ENCODE measurements at regions not wholly inside any gene's neighbourhood (a gene's known extent, or its start where the extent isn't known, plus 50 kb on each side); places are given as distances from the start of the nearest gene placed in this dataset.

DNA sequence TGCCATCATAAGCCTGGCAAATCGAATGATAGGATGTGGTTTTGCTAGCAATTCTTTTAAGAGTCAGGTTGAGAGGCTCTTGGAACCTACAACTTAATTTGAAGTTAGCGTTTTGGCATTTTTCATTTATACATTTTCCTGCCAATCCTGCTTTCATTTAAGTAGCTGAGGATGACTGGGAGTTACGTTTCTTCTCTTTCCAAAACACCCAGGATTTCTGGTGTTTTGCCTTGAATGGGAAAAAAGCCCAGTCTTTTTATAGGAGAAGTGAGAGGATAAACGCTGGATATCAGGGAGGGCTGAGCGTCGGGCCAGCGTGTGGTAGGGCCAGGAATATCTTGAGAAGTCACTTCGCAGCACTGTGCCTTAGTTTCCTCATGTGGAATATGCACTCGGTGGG is 174.2 kb upstream of the HAND2 start:
- H3K4me1 ChIP-seq (ENCODE audit: control insufficient read depth in 1 of 2, insufficient read depth in 2 of 2, low read length in 2 of 2): no peaks in the 10 kb centered on the region
- H3K9ac ChIP-seq (ENCODE audit: low read length): no peak overlapping the region
- TF ChIP-seq CEBPB (IDR thresholded peaks at IDR 0.05; ENCODE audit: low read depth) (no peak), ZNF274 (IDR thresholded peaks at IDR 0.05; ENCODE audit: low read depth, low read length) (no peak), EGR1 (IDR thresholded peaks at IDR 0.05; ENCODE audit: low read depth) (no peak), JUND (IDR thresholded peaks at IDR 0.05) (no peak), TCF7L2 (IDR thresholded peaks at IDR 0.05; ENCODE audit: borderline replicate concordance, extremely low read depth, insufficient read depth, insufficient read length) (no peak), SP1 (IDR thresholded peaks at IDR 0.05; ENCODE audit: low read depth) (no peak), ELF1 (IDR thresholded peaks at IDR 0.05; ENCODE audit: borderline replicate concordance, low read depth) (no peak), FOSL1 (IDR thresholded peaks at IDR 0.05; ENCODE audit: low read depth) (no peak), EZH2phosphoT487 (IDR thresholded peaks at IDR 0.05; ENCODE audit: borderline replicate concordance) (no peak), EZH2 (IDR thresholded peaks at IDR 0.05) (no peak)
- no peaks in the 10 kb centered on the region for H3K79me2 ChIP-seq (ENCODE audit: insufficient read depth, low read length)
- no peaks in the 10 kb centered on the region for H4K20me1 ChIP-seq (ENCODE audit: insufficient read depth)
- no peaks in the 10 kb centered on the region for H3K9me3 ChIP-seq (ENCODE audit: control insufficient read depth in 1 of 2, insufficient read depth in 1 of 2, low read depth in 1 of 2, low read length in 2 of 2)
- ATAC-seq (no peak), DNase-seq (ENCODE audit: low read depth, low spot score) (no peak)
- H3K27ac ChIP-seq (ENCODE audit: low read depth, low read length): no peak overlapping the region
- ChIA-PET RAD21 (ENCODE audit: low non-redundant PET in 1 of 2, low total read pairs in 2 of 2, uncharacterized antibody in 2 of 2, unreplicated experiment in 2 of 2) (no interaction called here), CTCF (no interaction called here), POLR2A (no interaction called here)
- BruUV-seq (replicated peaks): no TSS peak
- no peak overlapping the region for H2AFZ ChIP-seq (ENCODE audit: low read depth, low read length, poor library complexity, severe bottlenecking)
- intact Hi-C loops (cut with micrococcal nuclease): no loop called here
- no peaks in the 10 kb centered on the region for H3K36me3 ChIP-seq (ENCODE audit: control insufficient read depth in 1 of 2, insufficient read depth in 2 of 2, low read length in 2 of 2)
- no peaks in the 10 kb centered on the region for H3K9me2 ChIP-seq (ENCODE audit: insufficient read depth)
- no peak overlapping the region for H3K4me2 ChIP-seq (ENCODE audit: low read length)
- H3K4me3 ChIP-seq (replicated peaks in 1 of 2; ENCODE audit: low read depth in 1 of 2, low read length in 2 of 2): no peak overlapping the region
- no peaks in the 10 kb centered on the region for H3K27me3 ChIP-seq (ENCODE audit: insufficient read depth, low read length)

DNA sequence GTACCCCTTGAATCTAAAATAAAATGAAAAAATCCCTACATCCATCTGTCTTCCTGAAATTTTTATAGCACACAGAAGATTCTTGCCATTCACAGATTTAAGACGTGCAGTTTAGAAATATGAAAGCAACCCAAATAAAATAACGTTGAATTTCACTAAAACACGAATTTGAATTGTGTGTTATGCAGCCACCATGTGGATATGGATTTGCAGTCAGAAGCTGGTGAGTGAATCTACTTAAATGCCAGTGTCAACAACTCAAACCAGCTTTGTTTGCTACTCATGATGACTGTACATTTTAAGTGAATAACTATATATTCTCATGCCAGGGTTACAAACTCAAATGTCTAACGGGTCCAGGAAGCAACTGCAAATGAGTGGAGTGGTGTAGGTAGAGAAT is 173.0 kb upstream of the HAND2 start:
- DNase-seq (ENCODE audit: low read depth, low spot score): no peak
- ATAC-seq: no peak
- RAD21 ChIA-PET (ENCODE audit: low non-redundant PET in 1 of 2, low total read pairs in 2 of 2, uncharacterized antibody in 2 of 2, unreplicated experiment in 2 of 2): no interaction called here

More for the DNA sequence above, 173.0 kb upstream of the HAND2 start:
- Histone ChIP-seq H3K9me2 (ENCODE audit: insufficient read depth) (no peaks in the 10 kb centered on the region), H3K36me3 (ENCODE audit: control insufficient read depth in 1 of 2, insufficient read depth in 2 of 2, low read length in 2 of 2) (no peaks in the 10 kb centered on the region), H4K20me1 (ENCODE audit: insufficient read depth) (no peaks in the 10 kb centered on the region), H3K4me3 (replicated peaks in 1 of 2; ENCODE audit: low read depth in 1 of 2, low read length in 2 of 2) (no peak overlapping the region), H3K27me3 (ENCODE audit: insufficient read depth, low read length) (no peaks in the 10 kb centered on the region), H3K27ac (ENCODE audit: low read depth, low read length) (no peak overlapping the region), H2AFZ (ENCODE audit: low read depth, low read length, poor library complexity, severe bottlenecking) (no peak overlapping the region), H3K9me3 (ENCODE audit: control insufficient read depth in 1 of 2, insufficient read depth in 1 of 2, low read depth in 1 of 2, low read length in 2 of 2) (no peaks in the 10 kb centered on the region), H3K79me2 (ENCODE audit: insufficient read depth, low read length) (no peaks in the 10 kb centered on the region), H3K4me2 (ENCODE audit: low read length) (no peak overlapping the region), H3K9ac (ENCODE audit: low read length) (no peak overlapping the region), H3K4me1 (ENCODE audit: control insufficient read depth in 1 of 2, insufficient read depth in 2 of 2, low read length in 2 of 2) (no peaks in the 10 kb centered on the region)
- TF ChIP-seq TCF7L2 (IDR thresholded peaks at IDR 0.05; ENCODE audit: borderline replicate concordance, extremely low read depth, insufficient read depth, insufficient read length) (no peak), SIN3A (IDR thresholded peaks at IDR 0.05; ENCODE audit: low read depth) (no peak), ZNF274 (IDR thresholded peaks at IDR 0.05; ENCODE audit: low read depth, low read length) (no peak), RAD21 (IDR thresholded peaks at IDR 0.05; ENCODE audit: low read depth) (no peak), FOSL1 (IDR thresholded peaks at IDR 0.05; ENCODE audit: low read depth) (no peak), EGR1 (IDR thresholded peaks at IDR 0.05; ENCODE audit: low read depth) (no peak), POLR2AphosphoS5 (IDR thresholded peaks at IDR 0.05; ENCODE audit: low read depth, low read length) (no peak), ZFX (IDR thresholded peaks at IDR 0.05) (no peak), CEBPB (IDR thresholded peaks at IDR 0.05; ENCODE audit: low read depth) (no peak), ELF1 (IDR thresholded peaks at IDR 0.05; ENCODE audit: borderline replicate concordance, low read depth) (no peak), EZH2phosphoT487 (IDR thresholded peaks at IDR 0.05; ENCODE audit: borderline replicate concordance) (no peak), SRF (IDR thresholded peaks at IDR 0.05; ENCODE audit: low read depth) (no peak), JUND (IDR thresholded peaks at IDR 0.05) (no peak), EZH2 (IDR thresholded peaks at IDR 0.05) (no peak)
- TF ChIP-seq, protein P1, sequence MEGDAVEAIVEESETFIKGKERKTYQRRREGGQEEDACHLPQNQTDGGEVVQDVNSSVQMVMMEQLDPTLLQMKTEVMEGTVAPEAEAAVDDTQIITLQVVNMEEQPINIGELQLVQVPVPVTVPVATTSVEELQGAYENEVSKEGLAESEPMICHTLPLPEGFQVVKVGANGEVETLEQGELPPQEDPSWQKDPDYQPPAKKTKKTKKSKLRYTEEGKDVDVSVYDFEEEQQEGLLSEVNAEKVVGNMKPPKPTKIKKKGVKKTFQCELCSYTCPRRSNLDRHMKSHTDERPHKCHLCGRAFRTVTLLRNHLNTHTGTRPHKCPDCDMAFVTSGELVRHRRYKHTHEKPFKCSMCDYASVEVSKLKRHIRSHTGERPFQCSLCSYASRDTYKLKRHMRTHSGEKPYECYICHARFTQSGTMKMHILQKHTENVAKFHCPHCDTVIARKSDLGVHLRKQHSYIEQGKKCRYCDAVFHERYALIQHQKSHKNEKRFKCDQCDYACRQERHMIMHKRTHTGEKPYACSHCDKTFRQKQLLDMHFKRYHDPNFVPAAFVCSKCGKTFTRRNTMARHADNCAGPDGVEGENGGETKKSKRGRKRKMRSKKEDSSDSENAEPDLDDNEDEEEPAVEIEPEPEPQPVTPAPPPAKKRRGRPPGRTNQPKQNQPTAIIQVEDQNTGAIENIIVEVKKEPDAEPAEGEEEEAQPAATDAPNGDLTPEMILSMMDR (IDR thresholded peaks at IDR 0.05 in 2 of 3, conservative IDR thresholded peaks at IDR 0.05 in 1 of 3; ENCODE audit: borderline replicate concordance in 1 of 3, insufficient read depth in 1 of 3, low read depth in 2 of 3, low read length in 2 of 3): no peak
- TF ChIP-seq, protein P2, sequence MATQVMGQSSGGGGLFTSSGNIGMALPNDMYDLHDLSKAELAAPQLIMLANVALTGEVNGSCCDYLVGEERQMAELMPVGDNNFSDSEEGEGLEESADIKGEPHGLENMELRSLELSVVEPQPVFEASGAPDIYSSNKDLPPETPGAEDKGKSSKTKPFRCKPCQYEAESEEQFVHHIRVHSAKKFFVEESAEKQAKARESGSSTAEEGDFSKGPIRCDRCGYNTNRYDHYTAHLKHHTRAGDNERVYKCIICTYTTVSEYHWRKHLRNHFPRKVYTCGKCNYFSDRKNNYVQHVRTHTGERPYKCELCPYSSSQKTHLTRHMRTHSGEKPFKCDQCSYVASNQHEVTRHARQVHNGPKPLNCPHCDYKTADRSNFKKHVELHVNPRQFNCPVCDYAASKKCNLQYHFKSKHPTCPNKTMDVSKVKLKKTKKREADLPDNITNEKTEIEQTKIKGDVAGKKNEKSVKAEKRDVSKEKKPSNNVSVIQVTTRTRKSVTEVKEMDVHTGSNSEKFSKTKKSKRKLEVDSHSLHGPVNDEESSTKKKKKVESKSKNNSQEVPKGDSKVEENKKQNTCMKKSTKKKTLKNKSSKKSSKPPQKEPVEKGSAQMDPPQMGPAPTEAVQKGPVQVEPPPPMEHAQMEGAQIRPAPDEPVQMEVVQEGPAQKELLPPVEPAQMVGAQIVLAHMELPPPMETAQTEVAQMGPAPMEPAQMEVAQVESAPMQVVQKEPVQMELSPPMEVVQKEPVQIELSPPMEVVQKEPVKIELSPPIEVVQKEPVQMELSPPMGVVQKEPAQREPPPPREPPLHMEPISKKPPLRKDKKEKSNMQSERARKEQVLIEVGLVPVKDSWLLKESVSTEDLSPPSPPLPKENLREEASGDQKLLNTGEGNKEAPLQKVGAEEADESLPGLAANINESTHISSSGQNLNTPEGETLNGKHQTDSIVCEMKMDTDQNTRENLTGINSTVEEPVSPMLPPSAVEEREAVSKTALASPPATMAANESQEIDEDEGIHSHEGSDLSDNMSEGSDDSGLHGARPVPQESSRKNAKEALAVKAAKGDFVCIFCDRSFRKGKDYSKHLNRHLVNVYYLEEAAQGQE (IDR thresholded peaks at IDR 0.05; ENCODE audit: low read depth): no peak
- intact Hi-C loops (cut with micrococcal nuclease): no loop called here
- no TSS peak for BruUV-seq (replicated peaks)
- CTCF ChIA-PET: no interaction called here
- POLR2A ChIA-PET: no interaction called here
